ENCODE measurements at regions not wholly inside any gene's neighbourhood (a gene's known extent, or its start where the extent isn't known, plus 50 kb on each side); places are given as distances from the start of the nearest gene placed in this dataset.

DNA sequence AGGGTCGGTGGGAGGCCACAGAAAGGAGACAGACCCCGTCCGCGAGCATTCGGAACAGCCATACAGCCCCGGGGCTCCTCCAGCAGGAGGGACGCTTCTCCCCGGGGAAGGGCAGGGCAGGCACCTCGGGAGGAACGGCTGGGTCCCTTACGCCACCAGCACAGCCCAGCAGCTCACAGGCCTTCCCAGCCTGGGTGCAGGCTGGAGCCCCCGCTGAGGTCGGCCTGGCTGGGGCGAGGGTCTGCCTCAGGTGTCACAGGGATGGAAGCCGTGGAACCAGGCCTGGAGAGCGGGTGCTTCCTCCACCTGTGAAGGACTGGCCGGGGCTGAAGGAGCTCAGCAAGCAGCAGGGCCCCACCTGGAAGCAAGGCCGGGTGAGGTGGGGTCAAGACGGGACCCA lies 732.3 kb downstream of the BRD1 start:
- no peak for TF ChIP-seq CTCF (IDR thresholded peaks at IDR 0.05; ENCODE audit: borderline replicate concordance, insufficient read depth, low read depth, low read length)
- no peak overlapping the region for H3K4me3 ChIP-seq (ENCODE audit: low read depth, low read length)

- no peak for TF ChIP-seq CTCF (IDR thresholded peaks at IDR 0.05; ENCODE audit: borderline replicate concordance, insufficient read depth, low read depth, low read length)
These were observed 732.8 kb downstream of the BRD1 start for GRCh38 chr22:49094858-49095257.

GRCh38 chr22:49094151-49094550 lies 733.5 kb downstream of the BRD1 start:
- no peak overlapping the region for H3K4me3 ChIP-seq (ENCODE audit: low read depth, low read length)
- no peak for TF ChIP-seq CTCF (IDR thresholded peaks at IDR 0.05; ENCODE audit: borderline replicate concordance, insufficient read depth, low read depth, low read length)

More at GRCh38 chr22:49094858-49095257, 732.8 kb downstream of the BRD1 start:
- no peak overlapping the region for H3K4me3 ChIP-seq (ENCODE audit: low read depth, low read length)

DNA sequence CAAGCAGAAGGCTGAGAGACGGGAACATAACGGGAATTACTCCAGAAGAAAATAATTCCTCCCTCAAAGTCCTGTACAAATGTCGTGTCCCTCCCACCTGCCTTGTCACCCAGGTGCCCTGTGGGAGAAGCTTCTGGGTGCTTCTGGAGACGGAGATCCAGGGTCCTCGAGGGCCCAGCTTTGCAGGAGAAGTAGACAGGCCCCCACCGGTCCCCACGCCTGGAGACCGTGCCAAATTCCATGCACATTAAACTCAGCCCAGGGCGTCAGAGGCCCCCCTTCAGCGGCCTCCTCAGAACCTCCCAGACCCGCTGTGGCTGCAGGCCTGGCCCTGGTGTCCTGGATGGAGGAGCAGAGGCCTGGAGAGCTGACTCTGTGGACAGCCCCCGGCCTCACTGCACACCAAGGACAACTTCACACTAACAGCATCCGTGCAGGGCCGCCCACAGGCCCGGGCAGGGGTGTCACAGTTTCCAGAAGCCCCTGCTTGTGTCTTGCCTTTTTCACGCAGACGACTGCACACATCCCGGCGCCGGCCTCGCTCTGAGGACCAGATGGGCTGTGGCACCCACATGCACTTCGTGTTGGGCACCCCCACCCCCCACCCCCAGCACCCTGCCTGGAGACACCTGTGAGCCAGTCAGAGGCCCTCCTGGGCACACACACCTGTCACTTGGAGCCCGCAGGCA lies 734.3 kb downstream of the BRD1 start:
- TF ChIP-seq CTCF (IDR thresholded peaks at IDR 0.05; ENCODE audit: borderline replicate concordance, insufficient read depth, low read depth, low read length) = no peak
- no peak overlapping the region for H3K4me3 ChIP-seq (ENCODE audit: low read depth, low read length)

- H3K4me3 ChIP-seq (ENCODE audit: low read depth, low read length) = no peak overlapping the region
- no peak for TF ChIP-seq CTCF (IDR thresholded peaks at IDR 0.05; ENCODE audit: borderline replicate concordance, insufficient read depth, low read depth, low read length)
These were observed 735.0 kb downstream of the BRD1 start for GRCh38 chr22:49092716-49093115.

- TF ChIP-seq CTCF (IDR thresholded peaks at IDR 0.05; ENCODE audit: borderline replicate concordance, insufficient read depth, low read depth, low read length) = no peak
- no peak overlapping the region for H3K4me3 ChIP-seq (ENCODE audit: low read depth, low read length)
These were observed 735.6 kb downstream of the BRD1 start for GRCh38 chr22:49091917-49092545.

- no peak for TF ChIP-seq CTCF (IDR thresholded peaks at IDR 0.05; ENCODE audit: borderline replicate concordance, insufficient read depth, low read depth, low read length)
- no peak overlapping the region for H3K4me3 ChIP-seq (ENCODE audit: low read depth, low read length)
These were observed 736.2 kb downstream of the BRD1 start for GRCh38 chr22:49091451-49091850.
